ENCODE measurements at regions not wholly inside any gene's neighbourhood (a gene's known extent, or its start where the extent isn't known, plus 50 kb on each side); places are given as distances from the start of the nearest gene placed in this dataset.

DNA sequence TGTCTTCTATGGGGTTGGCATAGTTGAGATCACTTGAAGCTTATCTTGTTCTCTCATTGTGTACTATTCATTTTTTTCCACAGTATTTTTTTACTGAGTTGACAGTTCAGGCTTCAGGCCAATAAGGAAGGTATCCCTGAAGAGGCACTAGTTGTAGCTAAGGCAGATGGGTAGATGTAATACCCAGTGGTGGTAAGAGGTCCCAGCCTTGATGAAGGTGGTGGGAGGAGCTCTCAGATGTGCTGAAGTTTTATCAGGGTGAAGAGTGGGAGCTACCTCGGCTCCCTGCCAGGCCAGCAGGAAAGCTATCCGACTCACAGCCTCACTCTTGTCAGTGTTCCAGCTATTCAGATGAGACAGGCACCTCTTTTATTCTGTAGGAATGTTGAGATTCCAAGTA is 87.7 kb upstream of the UFL1 start:
- no peak for TF ChIP-seq RFXAP (CRISPR knock-in tag; IDR thresholded peaks at IDR 0.05; ENCODE audit: borderline replicate concordance)
- no peak for TF ChIP-seq THAP8 (CRISPR knock-in tag; IDR thresholded peaks at IDR 0.05; ENCODE audit: borderline replicate concordance)
- no peak for TF ChIP-seq MAFG (CRISPR knock-in tag; IDR thresholded peaks at IDR 0.05)
- TF ChIP-seq, protein P1, sequence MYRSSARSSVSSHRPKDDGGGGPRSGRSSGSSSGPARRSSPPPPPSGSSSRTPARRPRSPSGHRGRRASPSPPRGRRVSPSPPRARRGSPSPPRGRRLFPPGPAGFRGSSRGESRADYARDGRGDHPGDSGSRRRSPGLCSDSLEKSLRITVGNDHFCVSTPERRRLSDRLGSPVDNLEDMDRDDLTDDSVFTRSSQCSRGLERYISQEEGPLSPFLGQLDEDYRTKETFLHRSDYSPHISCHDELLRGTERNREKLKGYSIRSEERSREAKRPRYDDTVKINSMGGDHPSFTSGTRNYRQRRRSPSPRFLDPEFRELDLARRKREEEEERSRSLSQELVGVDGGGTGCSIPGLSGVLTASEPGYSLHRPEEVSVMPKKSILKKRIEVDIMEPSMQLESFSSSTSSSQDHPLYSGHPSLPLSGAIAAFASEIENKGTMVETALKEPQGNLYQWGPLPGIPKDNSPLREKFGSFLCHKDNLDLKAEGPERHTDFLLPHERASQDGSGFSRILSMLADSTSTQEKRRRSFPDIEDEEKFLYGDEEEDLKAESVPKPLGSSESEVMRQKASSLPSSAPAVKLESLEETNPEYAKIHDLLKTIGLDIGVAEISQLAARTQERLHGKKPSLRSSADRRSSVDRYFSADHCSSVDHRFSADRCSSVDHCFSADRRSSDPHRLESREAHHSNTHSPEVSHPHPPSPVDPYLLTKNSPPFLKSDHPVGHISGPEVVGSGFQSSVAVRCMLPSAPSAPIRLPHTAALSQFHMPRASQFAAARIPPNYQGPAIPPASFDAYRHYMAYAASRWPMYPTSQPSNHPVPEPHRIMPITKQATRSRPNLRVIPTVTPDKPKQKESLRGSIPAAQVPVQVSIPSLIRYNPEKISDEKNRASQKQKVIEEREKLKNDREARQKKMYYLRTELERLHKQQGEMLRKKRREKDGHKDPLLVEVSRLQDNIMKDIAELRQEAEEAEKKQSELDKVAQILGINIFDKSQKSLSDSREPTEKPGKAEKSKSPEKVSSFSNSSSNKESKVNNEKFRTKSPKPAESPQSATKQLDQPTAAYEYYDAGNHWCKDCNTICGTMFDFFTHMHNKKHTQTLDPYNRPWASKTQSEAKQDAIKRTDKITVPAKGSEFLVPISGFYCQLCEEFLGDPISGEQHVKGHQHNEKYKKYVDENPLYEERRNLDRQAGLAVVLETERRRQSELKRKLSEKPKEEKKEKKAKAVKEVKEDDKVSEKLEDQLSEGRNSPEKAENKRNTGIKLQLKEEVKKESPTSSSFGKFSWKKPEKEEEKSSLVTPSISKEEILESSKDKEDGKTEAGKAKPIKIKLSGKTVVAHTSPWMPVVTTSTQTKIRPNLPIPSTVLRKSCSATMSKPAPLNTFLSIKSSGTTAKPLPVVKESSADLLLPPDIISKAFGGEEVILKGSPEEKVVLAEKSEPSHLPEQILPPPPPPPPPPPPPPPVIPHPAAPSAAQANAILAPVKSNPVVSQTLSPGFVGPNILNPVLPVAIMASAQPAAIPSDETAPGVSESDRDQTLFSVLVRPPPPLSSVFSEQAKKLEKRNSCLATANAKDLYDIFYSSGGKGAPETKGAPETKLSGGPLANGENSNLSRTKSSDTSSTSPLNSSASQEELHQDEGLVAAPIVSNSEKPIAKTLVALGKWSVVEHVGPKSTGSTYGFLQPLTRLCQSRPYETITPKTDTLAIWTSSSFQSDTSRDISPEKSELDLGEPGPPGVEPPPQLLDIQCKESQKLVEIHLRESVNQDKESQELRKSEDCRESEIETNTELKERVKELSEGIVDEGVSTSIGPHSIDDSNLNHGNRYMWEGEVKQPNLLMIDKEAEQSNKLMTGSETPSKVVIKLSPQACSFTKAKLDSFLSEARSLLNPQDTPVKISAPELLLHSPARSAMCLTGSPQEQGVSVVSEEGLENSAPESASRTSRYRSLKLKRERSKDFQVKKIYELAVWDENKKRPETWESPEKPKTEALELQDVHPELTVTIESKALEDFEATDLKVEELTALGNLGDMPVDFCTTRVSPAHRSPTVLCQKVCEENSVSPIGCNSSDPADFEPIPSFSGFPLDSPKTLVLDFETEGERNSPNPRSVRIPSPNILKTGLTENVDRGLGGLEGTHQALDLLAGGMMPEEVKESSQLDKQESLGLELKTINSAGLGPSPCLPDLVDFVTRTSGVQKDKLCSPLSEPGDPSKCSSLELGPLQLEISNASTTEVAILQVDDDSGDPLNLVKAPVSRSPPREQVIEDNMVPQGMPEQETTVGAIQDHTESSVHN (CRISPR knock-in tag; IDR thresholded peaks at IDR 0.05), result no peak
- no peak for TF ChIP-seq KDM2A (CRISPR knock-in tag; IDR thresholded peaks at IDR 0.05; ENCODE audit: borderline replicate concordance, low read depth)
- no peak for TF ChIP-seq ATRX (CRISPR knock-in tag; IDR thresholded peaks at IDR 0.05; ENCODE audit: borderline replicate concordance)
- no peak for TF ChIP-seq CBX2 (IDR thresholded peaks at IDR 0.05; ENCODE audit: low read depth, low read length)
- no peak for TF ChIP-seq CBX2 (CRISPR knock-in tag; IDR thresholded peaks at IDR 0.05; ENCODE audit: low read depth)
- no peak for TF ChIP-seq ZNF207 (IDR thresholded peaks at IDR 0.05; ENCODE audit: borderline replicate concordance)
- TF ChIP-seq ZSCAN25 (CRISPR knock-in tag; IDR thresholded peaks at IDR 0.05), result no peak
- no peak for TF ChIP-seq JDP2 (CRISPR knock-in tag; IDR thresholded peaks at IDR 0.05; ENCODE audit: borderline replicate concordance)
- TF ChIP-seq ZEB1 (IDR thresholded peaks at IDR 0.05; ENCODE audit: insufficient replicate concordance, low read depth), result no peak
- no peak for TF ChIP-seq ATF5 (CRISPR knock-in tag; IDR thresholded peaks at IDR 0.05; ENCODE audit: low read depth)
- in situ Hi-C loops (cut with HindIII; ENCODE audit: extremely low pct_ligation_motif_present, low pct_unique_long_range_greater_than_20kb), result no loop called here
- no peaks in the 10 kb centered on the region for H4K20me1 ChIP-seq (ENCODE audit: insufficient read depth, low read length)
- H2AFZ ChIP-seq (ENCODE audit: low read length), result no peak overlapping the region
- DNase-seq (ENCODE audit: low spot score) (no peak), FAIRE-seq (no peak), ATAC-seq (no peak)
- H3K4me1 ChIP-seq (ENCODE audit: insufficient read depth, low read length), result no peaks in the 10 kb centered on the region
- H3K27ac ChIP-seq (ENCODE audit: extremely low read length, insufficient read depth, low read length), result no peak overlapping the region
- no TSS peak for BruUV-seq (replicated peaks)
- 0% methylated on average over 1 of the region's 2 CpGs for WGBS (ENCODE audit: low lambda C conversion rate)
- no peak overlapping the region for H3K4me3 ChIP-seq (replicated peaks in 1 of 3; ENCODE audit: insufficient read depth in 1 of 3, low read depth in 2 of 3, low read length in 3 of 3)
- no peaks in the 10 kb centered on the region for H3K36me3 ChIP-seq (replicated peaks in 1 of 2; ENCODE audit: control insufficient read depth in 1 of 2, insufficient read depth in 2 of 2, low read length in 2 of 2)
- no peaks in the 10 kb centered on the region for H3K79me2 ChIP-seq (ENCODE audit: insufficient read depth, low read length)
- ChIA-PET POLR2A (no interaction called here), CTCF (ENCODE audit: low intra/inter-chr PET ratio, low total read pairs) (no interaction called here)
- no peaks in the 10 kb centered on the region for H3K9me3 ChIP-seq (ENCODE audit: low read length)
- H3K9ac ChIP-seq (ENCODE audit: insufficient read depth, low read depth, low read length), result no peak overlapping the region
- intact Hi-C loops (cut with micrococcal nuclease; ENCODE audit: unreplicated experiment), result no loop called here
- no peaks in the 10 kb centered on the region for H3K27me3 ChIP-seq (ENCODE audit: control insufficient read depth in 1 of 2, insufficient read depth in 2 of 2, low read length in 2 of 2)
- no peak overlapping the region for H3K4me2 ChIP-seq (ENCODE audit: low read depth, low read length)
